Gastrocnemius medialis (tissue), 4 donors: ENCODE measurements at regions not wholly inside any gene's neighbourhood (a gene's known extent, or its start where the extent isn't known, plus 50 kb on each side); places are given as distances from the start of the nearest gene placed in this dataset.
A peak's percentile ranks its signal among the peaks of the same experiment; 100 is the strongest.

Source experiments
- ATAC-seq, 2 donors: fragments of 150-250 bp; one replicate each; pipeline ENCODE4 v1.9.1; 2016
- DNase-seq, 2 donors: peaks; one replicate each; pipeline ENCODE4 v3.0.0-alpha.2; 2019
- H3K27ac ChIP-seq, 4 donors: fragments of 200-600 bp; sonication (generic); 1 replicate in 1 of 4; 2 replicates in 3 of 4; pipeline ENCODE4 v1.5.1; 2016 to 2018; ENCODE audit warnings: mild to moderate bottlenecking in 2 of 4, moderate library complexity in 1 of 4
- H3K27me3 ChIP-seq, 3 donors: fragments of 200-600 bp; sonication (generic) in 2 of 3; 1 replicate in 1 of 3; 2 replicates in 2 of 3; pipeline versions ENCODE4 v1.5.1 to v1.6.0; 2016 to 2019; ENCODE audit warnings: mild to moderate bottlenecking in 1 of 3, moderate library complexity in 1 of 3
- H3K36me3 ChIP-seq, 2 donors: fragments of 200-600 bp; sonication (generic) in 1 of 2; one replicate each; pipeline ENCODE4 v1.5.1; 2017 to 2018
- H3K4me1 ChIP-seq, 2 donors: fragments of 200-600 bp; sonication (generic) in 1 of 2; one replicate each; pipeline ENCODE4 v1.5.1; 2016 to 2017; ENCODE audit warnings: mild to moderate bottlenecking in 2 of 2
- H3K4me3 ChIP-seq, 4 donors: fragments of 200-600 bp; sonication (generic) in 3 of 4; 1 replicate in 1 of 4; 2 replicates in 3 of 4; pipeline ENCODE4 v1.5.1; 2016 to 2019; ENCODE audit warnings: mild to moderate bottlenecking in 2 of 4
- H3K9me3 ChIP-seq, 3 donors: fragments of 200-600 bp; sonication (generic) in 2 of 3; 1 replicate in 1 of 3; 2 replicates in 2 of 3; pipeline ENCODE4 v1.5.1; 2016 to 2019
- POLR2A ChIP-seq, 2 donors: fragments of 450-650 bp; IDR thresholded peaks; one replicate each; pipeline ENCODE4 v1.6.1; 2017; ENCODE audit warnings: antibody characterized with exemption in 2 of 2, mild to moderate bottlenecking in 2 of 2, moderate library complexity in 2 of 2
- in situ Hi-C, 4 donors: fragments of 200-750 bp; cut with MboI; loops; one replicate each; pipeline versions ENCODE4 v1.15.0 to v1.8.0; 2017; ENCODE audit warnings: low sequenced_read_pairs in 4 of 4
- intact Hi-C: fragments of 100-400 bp; cut with DNase I; formaldehyde crosslinking; loops from one replicate; pipeline ENCODE4 v1.15.1; 2023; ENCODE audit warnings: low total_unique reads
- TF ChIP-seq, protein P1 (sequence below), 5 experiments: fragments of 450-650 bp in 3 of 5; fragments of 200-600 bp in 2 of 5; sonication (generic) in 2 of 5; IDR thresholded peaks in 4 of 5; conservative IDR thresholded peaks in 1 of 5; 1 replicate in 4 of 5; 2 replicates in 1 of 5; pipeline ENCODE4 v1.5.1; 2016 to 2019; ENCODE audit warnings: antibody characterized with exemption in 5 of 5, mild to moderate bottlenecking in 3 of 5, moderate library complexity in 3 of 5

- DNase-seq (no peak), ATAC-seq (no peak)
- no peaks in the 10 kb centered on the region for H3K9me3 ChIP-seq
- TF ChIP-seq, protein P1, sequence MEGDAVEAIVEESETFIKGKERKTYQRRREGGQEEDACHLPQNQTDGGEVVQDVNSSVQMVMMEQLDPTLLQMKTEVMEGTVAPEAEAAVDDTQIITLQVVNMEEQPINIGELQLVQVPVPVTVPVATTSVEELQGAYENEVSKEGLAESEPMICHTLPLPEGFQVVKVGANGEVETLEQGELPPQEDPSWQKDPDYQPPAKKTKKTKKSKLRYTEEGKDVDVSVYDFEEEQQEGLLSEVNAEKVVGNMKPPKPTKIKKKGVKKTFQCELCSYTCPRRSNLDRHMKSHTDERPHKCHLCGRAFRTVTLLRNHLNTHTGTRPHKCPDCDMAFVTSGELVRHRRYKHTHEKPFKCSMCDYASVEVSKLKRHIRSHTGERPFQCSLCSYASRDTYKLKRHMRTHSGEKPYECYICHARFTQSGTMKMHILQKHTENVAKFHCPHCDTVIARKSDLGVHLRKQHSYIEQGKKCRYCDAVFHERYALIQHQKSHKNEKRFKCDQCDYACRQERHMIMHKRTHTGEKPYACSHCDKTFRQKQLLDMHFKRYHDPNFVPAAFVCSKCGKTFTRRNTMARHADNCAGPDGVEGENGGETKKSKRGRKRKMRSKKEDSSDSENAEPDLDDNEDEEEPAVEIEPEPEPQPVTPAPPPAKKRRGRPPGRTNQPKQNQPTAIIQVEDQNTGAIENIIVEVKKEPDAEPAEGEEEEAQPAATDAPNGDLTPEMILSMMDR (IDR thresholded peaks at IDR 0.05 in 4 of 5, conservative IDR thresholded peaks at IDR 0.05 in 1 of 5) = no peak
- TF ChIP-seq POLR2A (IDR thresholded peaks at IDR 0.05) = no peak
- no peaks in the 10 kb centered on the region for H3K27me3 ChIP-seq
- H3K27ac ChIP-seq = peak overlapping the region in 2 of 4 donors; percentile 71 to 77
- H3K4me1 ChIP-seq = peaks cover 8 to 16% of the 10 kb centered on the region in 2 donors
- H3K36me3 ChIP-seq = no peaks in the 10 kb centered on the region
- no peak overlapping the region for H3K4me3 ChIP-seq
- in situ Hi-C loops (no loop called here), intact Hi-C loops (loop anchor here (5.0 kb wide), 1 partner anchor 37 kb away; no protein-coding TSS in a partner anchor)
These were observed 229.6 kb upstream of the CHST9 start for GRCh38 chr18:27414682-27415081.

GRCh38 chr18:27413495-27414401, 228.6 kb upstream of the CHST9 start:
- intact Hi-C loops = loop anchor here (5.0 kb wide), 1 partner anchor 36 kb away; no protein-coding TSS in a partner anchor
- H3K27me3 ChIP-seq = no peaks in the 10 kb centered on the region
- H3K4me3 ChIP-seq = peak overlapping the region in 3 of 4 donors; percentile 1 to 10 (median 6)
- H3K9me3 ChIP-seq = no peaks in the 10 kb centered on the region
- in situ Hi-C loops = no loop called here
- peak overlapping the region; percentile 59 to 77 (median 70) for H3K27ac ChIP-seq
- DNase-seq (peak; percentile 25 to 58), ATAC-seq (peak; percentile 99)
- TF ChIP-seq, protein P1 (IDR thresholded peaks at IDR 0.05 in 4 of 5, conservative IDR thresholded peaks at IDR 0.05 in 1 of 5) = no peak
- no peak for TF ChIP-seq POLR2A (IDR thresholded peaks at IDR 0.05)
- peaks cover 8 to 16% of the 10 kb centered on the region in 2 donors for H3K4me1 ChIP-seq
- H3K36me3 ChIP-seq = no peaks in the 10 kb centered on the region

DNA sequence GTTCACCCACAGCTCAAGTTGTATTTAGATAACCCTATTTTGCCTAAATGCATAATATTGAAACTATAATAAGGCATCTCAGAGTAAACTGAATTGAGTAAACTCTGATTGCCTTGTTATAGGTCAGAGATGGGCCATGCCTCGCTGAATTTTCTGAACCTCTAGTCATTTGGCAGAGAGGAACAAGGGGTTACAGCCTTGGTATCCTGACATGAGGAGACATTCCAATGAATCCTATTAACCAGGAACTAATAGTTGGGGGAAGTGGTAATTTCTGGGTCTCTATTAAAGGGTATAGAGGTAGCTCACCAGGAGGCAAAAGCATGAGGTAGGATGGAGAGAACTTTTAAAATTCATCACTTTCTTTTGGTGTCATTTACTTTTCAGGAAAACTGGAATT, 227.4 kb upstream of the CHST9 start:
- in situ Hi-C loops = no loop called here
- ATAC-seq (no peak), DNase-seq (no peak)
- H3K36me3 ChIP-seq = no peaks in the 10 kb centered on the region
- H3K27ac ChIP-seq = peak overlapping the region in 1 of 4 donors; percentile 77
- no peak overlapping the region for H3K4me3 ChIP-seq
- peaks cover 8 to 16% of the 10 kb centered on the region in 2 donors for H3K4me1 ChIP-seq
- H3K27me3 ChIP-seq = no peaks in the 10 kb centered on the region
- H3K9me3 ChIP-seq = no peaks in the 10 kb centered on the region
- no peak for TF ChIP-seq POLR2A (IDR thresholded peaks at IDR 0.05)
- TF ChIP-seq, protein P1 (IDR thresholded peaks at IDR 0.05 in 4 of 5, conservative IDR thresholded peaks at IDR 0.05 in 1 of 5) = no peak
- intact Hi-C loops = loop anchor here (5.0 kb wide), 1 partner anchor 35 kb away; no protein-coding TSS in a partner anchor

- in situ Hi-C loops = no loop called here
- H3K27ac ChIP-seq = no peak overlapping the region
- no peaks in the 10 kb centered on the region for H3K36me3 ChIP-seq
- ATAC-seq (no peak), DNase-seq (no peak)
- intact Hi-C loops = loop anchor here (5.0 kb wide), 1 partner anchor 35 kb away; no protein-coding TSS in a partner anchor
- peaks cover 8 to 16% of the 10 kb centered on the region in 2 donors for H3K4me1 ChIP-seq
- no peak overlapping the region for H3K4me3 ChIP-seq
- TF ChIP-seq, protein P1 (IDR thresholded peaks at IDR 0.05 in 4 of 5, conservative IDR thresholded peaks at IDR 0.05 in 1 of 5) = no peak
- no peak for TF ChIP-seq POLR2A (IDR thresholded peaks at IDR 0.05)
- no peaks in the 10 kb centered on the region for H3K27me3 ChIP-seq
- H3K9me3 ChIP-seq = no peaks in the 10 kb centered on the region
These were observed 226.8 kb upstream of the CHST9 start for GRCh38 chr18:27411911-27412310.
